ENCODE measurements at regions not wholly inside any gene's neighbourhood (a gene's known extent, or its start where the extent isn't known, plus 50 kb on each side); places are given as distances from the start of the nearest gene placed in this dataset.

DNA sequence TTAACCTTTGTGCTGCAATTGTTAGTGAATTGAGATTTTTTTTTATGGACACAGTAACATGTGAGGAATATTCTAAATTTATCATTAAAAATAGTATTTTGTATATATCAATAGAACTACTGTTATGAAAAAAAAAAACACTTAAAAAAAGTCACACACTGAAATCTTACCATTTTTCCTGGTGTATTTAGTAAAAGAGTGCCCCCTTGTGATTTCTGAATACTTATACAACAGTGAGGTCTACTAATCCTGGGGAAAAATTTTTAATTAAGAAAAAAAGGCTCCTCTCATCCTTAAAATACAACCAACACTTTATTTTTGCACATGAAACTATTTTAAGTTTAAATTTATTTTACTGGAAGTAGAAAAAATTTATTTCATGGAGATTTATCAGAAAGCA lies 56.4 kb upstream of the SPOCK3 start:
- DNase-seq: no peak

DNA sequence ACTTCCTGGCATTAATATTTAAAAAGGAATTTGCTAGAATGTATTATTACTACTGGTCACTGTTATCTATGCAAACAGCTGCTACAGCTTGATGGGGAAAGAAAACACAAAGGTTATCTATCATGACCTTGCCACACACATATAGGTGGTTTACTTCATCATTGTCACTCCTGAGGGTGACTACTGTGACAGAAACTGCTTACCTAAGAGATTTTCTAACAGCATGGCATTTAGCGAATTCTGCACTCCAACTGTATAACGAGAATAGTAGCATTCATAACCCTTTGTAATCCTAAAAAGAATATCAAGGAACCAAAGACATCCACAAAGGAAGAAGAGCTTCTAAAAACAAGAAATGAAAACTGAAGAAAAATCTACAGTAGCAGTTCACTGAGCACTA lies 74.6 kb upstream of the SPOCK3 start:
- no peak for DNase-seq

DNA sequence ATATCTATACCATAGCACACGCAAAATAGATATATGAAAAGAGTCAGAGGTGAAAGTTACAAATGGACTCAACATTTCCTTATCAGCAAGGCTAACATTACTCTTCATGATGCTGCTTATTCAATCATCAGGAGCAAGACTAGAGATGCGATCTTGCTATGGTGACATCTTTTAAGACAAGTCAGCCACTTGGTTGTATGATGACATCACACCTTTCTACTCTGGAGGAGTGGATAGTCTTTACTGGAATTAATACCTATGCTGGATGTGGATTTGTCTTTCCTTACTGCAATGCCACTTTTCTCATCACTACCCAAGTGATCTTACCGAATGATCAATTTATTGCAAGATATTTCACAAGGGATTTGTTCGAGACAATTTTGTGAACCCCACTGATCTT lies 87.0 kb upstream of the SPOCK3 start:
- DNase-seq: no peak

DNA sequence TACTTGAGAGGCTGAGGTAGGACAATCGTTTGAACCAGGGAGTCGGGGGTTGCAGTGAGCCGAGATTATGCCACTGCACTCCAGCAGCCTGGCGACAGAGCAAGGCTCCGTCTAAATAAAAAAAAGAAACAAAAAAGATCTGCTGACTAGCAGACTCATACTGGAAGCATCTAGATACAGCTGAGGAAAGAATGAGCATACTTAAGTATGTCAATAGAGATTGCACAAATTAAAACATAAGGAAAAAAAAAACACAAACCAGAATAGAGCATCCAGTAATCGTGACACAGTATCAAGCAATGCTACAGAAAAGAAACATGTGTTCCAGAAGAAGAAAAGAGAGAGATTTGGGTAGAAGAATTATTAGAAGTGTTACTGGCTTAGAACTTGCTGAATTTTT lies 105.5 kb upstream of the SPOCK3 start:
- no peak for DNase-seq

DNA sequence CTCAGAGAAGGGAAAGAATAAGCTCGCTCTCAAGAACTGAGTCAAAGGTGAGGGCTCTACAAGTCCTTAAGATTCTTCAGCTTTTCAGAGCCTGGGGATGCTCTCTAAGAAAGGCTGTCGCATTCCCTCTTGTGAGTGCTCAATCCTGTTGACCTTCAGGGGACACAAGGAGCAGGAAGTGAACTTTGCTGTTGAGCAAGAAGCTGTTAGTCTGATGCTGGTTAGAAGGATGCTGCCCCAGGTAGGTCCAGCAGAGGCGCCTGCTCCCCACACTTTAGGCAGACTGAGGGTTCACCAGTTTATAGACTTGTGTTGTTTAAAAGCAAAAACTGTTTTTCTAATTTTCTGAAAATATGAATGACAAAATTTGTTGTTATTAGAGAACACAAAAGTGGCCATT lies 125.4 kb upstream of the SPOCK3 start:
- no peak for DNase-seq

DNA sequence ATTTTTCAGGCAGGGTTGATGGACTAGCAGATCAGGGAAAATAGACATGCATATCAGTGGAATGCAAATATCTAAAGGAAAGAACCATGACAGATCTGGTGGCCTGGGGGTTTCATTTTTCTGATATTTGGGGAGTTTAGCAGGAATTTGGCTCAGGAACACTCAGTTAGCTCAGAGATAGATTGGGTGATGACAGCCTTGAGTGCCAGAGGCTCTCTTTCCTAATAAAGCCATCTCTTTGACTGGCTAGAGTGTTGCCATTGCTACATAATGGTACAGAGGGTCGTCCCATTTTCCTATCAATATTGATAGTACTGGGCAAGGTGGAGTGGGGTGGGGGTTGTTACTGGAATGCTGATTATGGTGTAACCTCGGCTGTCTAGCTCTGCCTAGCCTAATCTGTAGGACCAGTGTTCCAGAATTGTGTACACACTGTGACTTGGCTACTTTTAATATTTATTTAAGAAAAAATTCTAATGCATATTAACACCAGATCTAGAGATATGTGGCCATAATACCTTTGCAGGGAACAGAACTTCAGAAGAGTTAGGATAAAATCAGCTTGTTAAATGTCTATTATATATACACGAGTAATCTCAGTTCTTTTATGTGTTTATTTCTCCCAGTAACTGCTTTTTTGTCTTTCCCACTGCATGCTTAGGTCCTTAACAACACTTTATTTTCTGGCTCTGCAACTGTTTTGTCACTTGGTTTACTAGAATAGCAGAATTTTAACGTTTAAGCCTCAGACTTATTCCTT lies 145.0 kb upstream of the SPOCK3 start:
- no peak for DNase-seq

DNA sequence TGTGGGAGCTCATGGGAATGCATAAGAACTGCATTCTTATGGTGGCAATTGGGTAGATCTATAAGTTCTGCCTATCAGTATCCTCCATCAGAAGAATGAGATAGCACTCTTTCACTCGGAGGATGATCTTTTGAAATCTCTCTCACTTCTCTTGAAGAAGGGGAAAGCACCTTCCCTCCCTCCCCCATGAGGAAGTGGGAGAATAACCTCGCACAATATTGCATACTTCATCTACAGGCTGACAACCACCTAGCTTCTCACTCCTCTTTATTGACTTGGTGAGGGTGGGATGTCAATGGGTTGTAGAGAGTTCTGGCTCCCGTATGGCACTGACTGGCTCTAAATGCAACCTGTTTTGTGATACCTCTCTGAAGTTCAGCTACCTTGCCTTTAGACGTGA lies 146.7 kb upstream of the SPOCK3 start:
- no peak for DNase-seq

DNA sequence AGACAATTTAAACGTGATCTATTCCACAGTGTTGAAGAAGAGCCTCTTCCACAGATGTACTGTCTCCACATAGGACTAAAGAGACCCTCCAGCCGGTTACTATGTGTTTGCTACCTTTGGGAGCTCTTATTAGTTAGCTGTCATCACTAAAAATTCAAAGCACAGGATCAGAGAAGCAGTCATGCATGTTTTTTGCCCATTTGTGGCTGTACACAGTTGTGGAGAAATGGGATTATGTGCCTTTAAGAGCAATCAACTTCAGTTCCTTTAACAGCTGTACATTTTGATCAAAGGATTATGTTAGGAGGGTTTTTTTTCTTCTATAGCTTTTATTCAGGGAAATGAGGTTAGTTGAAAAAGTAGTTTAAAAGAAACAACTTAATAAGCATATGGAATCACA lies 149.0 kb upstream of the SPOCK3 start:
- no peak for DNase-seq

DNA sequence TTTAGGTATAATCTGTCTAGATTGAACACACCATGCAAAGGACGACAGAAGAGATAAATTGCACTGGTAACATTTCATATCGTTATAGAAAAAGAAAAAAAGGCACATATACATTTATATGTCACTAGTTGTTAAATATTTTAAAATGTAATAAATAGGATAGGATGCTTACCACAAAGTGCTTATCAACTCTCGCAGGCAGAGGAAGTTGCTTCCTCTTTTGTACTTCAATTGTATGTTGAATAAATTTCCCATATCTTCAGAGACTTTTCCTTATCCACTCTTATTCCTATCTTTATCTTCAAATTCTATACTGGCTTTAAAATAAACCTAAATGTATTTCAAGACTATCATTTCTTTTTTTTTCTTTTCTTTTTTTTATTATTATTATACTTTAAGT lies 163.3 kb upstream of the SPOCK3 start:
- no peak for DNase-seq

DNA sequence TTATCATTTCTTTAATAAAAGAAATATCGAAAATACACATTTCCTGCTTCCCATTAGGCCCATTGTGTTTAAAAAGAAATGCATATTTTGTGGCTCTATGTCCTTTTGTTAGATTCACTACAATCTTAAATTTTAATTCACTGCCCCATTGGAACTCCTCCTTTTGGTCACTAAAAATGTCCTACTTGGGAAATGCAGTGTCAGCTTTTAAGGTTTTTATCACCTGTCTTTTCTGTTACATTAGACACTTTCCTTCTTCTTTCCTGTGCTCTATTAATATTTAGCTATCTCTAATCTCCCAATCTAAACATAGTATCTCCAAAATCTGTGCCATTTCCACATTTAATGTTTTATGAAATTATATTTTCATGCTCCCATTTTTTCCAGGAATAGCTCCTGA lies 164.9 kb upstream of the SPOCK3 start:
- DNase-seq: no peak

DNA sequence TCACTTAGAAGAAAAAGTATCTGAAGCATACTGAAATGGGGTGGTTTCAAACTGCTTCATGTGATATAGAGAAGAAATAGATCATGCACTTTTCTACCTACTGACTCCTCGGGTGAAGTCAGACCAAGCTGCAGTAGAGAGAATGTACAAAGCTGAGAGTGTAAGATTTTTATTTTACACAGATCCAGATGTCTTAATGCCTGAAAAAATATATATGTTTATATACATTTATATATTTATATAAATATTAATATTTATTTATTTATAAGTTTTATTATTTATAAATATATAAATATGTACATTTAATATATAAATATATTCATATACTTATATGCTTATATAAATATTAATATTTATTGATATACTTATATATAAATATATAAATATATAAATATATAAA lies 171.9 kb upstream of the SPOCK3 start:
- no peak for DNase-seq

DNA sequence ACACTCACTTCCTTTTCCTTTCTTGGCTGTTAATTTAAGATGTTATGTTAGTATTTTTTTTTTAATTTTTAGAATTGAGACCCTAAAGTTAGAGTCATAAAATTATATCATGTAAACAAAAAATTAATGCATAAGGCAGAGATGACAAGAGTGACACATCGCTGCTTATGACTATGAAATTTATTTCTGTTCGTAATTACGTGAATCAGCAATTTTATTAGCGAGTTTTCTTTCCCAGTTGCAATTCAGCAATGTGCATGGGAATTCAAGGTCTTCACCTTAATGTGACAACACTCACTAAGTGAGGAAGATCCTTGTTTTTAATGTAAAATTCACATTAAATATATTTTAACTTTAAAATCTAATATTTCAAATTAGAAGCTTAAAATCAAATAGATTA lies 181.2 kb upstream of the SPOCK3 start:
- DNase-seq: no peak

DNA sequence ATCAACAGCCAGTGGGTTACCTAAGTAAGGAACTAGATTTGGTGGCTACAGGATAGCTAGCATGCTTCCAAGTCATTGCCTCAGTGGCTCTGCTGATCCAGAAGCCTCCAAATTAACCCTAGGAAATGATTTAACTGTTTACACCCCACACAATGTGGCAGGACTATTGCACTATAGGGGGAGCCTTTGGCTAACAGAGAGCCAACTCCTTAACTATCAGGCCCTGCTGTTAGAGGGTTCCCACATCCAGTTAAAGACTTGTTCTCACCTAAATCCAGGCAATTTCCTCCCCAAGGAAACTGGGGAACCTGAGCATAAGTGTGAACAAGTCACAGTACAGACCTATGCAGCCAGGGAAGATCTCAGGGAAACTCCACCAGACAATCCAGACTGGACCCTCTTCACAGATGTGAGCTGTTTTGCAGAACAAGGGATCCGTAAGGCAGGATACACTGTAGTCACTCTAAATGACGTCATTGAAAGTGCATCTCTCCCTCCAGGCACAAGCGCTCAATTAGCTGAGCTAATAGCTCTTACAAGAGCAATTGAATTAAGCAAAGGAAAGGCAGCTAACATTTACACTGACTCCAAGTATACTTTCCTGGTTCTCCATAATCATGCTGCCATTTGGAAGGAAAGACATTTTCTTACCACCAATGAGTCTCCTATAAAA lies 185.3 kb upstream of the SPOCK3 start:
- no peak for DNase-seq

DNA sequence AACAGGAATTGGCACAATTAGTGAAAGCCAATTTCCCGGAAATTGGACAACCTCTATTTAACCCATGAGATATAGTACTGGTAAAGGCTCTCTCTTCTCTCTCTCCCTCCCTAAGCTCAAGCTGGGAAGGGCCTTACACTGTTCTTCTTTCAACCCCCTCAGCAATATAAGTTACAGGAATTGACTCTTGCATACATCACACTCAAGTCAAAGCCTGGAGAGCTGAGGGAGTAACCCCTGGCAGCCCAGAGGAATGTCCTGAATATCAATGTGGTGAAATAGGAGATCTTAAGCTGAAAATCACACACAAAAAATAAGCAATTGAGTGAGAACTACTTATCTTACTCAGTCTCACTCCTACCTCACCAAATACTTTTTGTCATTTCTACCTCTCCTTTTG lies 186.9 kb upstream of the SPOCK3 start:
- DNase-seq: no peak

DNA sequence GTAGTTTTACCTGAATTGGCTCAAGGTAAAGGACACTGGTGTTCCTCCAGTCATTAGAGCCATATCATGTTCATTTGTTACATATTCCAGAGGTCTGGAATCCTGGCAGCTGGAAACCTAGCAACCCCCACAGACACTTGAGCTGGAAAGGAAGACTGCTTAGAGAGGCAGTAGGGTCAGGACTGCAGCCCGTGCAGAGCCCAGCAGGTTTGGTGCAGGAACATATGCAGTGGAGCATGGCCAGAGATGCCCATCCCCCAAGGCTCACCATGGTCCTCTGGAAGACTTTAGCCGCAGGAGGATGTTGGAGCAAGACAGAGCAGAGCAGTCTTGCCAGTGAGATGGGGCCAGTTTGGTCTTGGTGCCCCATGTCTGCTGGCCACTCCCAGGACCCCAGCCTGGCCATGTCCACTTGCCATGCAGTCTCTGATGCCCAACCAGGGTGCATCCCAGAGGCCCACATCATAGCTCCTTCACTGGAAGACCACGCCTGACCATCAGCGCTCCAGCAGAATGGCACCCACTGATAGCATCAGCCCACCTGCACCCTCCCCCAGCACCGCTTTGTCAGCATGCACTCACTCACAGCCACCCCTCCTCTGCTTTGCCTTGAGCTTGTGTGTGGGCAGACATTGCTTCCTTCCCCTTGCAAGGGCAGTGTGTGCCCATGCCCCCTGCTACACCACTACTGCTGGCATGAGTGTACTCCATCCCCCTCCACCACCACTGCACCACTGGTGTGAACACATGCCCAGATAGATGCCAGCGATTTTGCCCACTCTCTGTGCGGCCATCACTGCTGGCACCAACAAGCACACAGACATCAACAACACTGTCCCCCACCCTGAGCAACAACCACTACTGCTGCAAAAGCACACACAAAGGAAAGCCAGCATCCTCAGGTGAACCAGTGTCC lies 190.3 kb upstream of the SPOCK3 start:
- no peak for DNase-seq

DNA sequence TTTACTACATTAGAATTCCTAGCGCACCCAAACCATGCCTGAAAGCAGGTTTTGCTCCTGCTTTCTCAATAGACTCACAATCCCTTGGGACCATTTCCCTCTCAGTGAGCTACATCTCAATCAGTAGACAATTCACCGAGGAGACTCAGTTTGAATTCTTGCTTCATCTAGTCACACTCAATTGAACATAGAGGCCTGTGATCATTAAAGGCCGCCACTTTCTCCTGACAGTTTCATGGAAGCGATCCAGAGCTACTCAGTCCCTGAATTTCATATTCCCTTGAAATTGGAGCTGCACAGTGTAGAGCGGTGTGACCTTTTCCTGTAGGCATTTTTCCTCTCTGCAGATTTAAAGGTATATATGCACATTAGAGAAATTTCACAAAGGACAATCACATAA lies 193.9 kb upstream of the SPOCK3 start:
- no peak for DNase-seq

DNA sequence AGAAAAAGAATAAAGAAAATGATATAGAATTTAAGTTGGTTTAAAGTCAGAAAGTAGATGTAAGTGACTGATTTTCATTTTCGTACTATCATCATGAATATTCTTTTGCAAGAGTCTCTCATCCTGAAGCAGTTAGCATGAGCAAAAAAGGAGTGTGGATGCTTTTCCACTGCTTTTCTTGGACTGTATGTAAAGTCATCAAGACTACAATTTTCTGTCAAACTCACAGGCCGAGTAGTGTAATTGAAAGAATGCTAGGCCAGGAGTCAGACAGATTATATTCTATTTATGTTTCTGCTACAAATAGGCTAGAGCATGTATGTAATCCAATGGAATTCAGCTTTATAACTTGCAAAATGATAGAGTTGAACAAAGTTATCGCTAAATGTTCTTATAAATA lies 197.1 kb upstream of the SPOCK3 start:
- no peak for DNase-seq

DNA sequence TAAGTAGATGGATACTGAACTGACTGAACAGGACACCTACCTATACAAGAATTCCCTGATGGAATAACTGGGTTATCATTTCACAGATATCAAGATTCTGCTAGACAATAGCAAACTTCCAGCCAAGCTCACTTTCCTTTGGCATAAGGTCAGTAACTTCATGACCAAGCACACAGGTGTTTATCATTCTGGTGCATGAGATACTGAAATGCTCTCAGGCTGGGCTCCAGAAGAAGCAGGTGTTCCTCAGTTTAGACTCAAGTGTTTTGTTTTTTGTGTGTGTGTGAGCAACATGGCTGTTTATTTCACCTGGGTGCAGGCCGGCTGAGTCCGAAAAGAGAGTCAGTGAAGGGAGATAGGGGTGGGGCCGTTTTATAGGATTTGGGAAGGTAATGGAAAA lies 201.5 kb upstream of the SPOCK3 start:
- DNase-seq: no peak

DNA sequence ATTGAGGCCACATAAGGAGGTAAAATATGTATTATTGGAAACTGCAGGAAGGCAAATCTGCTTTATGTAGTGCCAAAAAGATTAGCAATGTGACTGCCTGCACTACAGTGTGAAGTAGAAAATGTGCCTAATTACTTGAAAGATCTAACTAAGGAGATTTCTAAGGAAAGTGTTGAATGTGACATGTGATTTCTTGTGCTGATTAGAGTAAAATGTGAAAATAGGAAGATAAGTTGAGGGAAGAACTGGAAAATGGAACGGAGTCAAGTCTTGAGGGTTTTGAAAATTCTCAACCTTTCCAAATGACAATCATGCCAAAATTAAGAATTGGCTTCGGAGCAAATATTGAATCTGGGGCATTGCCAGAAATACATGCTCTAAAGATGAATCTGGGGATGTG lies 209.5 kb upstream of the SPOCK3 start:
- DNase-seq: no peak

DNA sequence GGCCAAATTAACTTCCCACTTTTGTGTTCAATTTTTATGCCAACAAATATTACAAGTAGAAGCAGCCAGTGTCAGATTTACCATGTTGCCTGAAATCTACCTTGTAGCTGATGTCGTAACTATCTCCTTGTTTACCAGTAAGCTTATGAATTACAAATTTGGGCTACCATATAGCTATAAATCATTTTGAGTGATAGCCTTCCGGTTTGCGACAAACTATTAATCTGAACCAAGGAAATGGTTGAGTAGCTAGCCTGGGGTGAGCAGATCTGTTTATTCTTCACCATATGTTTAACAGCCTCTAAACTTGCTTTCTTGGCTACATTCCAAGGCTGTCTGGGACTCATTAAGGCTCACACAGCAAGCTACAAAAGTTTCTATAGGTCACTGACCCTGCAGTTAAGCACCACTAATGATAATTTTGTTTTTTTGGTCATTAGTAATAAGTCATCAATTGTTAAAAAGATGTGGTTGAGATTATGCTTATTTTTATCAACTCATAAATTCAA lies 218.7 kb upstream of the SPOCK3 start:
- DNase-seq: no peak

DNA sequence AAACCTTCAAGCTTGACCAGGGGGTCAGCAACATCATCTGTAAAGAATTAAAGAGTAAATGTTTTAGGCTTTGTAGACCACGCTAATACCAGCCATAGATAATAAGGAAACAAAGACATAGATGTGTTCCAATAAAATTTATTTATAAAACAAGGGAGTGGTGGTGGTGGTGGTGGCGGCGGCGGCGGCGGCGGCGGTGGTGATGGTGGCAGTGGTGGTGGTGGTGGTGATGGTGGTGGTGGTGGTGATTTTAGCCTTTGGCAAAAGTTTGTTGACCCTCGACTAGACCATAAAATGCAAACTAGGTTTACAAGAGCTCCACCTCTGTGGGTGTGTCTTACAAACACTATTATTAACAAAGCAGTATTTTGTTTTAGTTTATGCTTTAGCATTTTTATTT lies 222.3 kb upstream of the SPOCK3 start:
- DNase-seq: no peak

DNA sequence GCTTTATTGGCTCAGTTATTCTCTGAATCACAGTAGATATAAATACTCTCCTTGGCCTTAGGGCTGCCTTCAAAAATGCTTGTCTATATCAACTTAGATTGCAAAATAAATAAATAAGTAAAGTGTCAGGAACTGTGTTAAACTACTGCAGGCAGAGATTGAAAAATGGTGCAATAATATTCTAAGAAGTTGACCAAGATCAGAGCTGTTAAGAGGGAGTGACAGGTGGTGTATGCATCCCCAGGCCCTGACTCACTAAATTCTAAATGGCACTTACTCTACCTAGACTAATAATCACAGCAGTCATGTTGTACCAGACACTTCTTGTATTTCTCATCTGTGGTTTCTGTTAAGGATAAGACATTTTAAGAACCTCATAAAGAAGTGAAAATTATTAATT lies 235.1 kb upstream of the SPOCK3 start:
- DNase-seq: no peak

DNA sequence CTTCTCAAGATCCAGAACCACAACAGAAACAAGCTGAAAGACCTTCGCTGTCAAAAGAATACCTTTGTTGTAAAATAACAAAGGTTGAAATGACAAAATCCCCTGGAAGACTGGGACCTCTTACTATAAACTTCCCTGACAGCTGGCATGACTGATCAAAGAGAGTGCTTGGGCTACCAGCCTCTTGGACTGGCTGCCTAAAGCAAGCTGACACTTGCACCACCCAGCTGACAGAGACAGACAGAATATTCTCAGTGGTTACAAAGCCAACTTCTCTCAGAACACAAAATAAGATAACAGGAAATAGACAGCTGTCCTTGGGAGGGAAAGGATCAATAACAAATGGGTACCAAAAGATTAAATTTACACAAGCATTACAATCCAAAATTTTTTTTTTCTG lies 241.7 kb upstream of the SPOCK3 start:
- DNase-seq: no peak

DNA sequence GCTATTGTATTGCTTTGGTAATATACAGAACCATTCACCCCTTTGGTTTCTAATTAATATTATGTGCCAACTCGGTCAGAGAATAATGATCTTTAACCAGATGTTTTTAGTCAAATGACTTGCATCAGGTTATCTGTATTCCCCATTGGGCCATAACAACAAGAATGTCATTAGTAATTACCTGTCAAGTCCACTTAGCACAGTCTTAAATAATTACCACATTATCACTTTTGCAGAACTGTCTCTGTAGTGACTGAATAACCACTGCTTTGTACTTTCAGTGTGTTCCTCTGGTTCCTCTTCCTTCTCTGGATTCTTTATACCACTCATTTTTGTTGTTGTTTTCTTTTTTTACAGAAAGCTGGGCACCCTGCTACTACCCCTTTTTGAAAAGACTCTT lies 257.7 kb upstream of the SPOCK3 start:
- no peak for DNase-seq

All from right hindlimb (tissue), 1 donor.